HG03354 (cell line): ENCODE measurements at regions not wholly inside any gene's neighbourhood (a gene's known extent, or its start where the extent isn't known, plus 50 kb on each side); places are given as distances from the start of the nearest gene placed in this dataset.

ENCODE experiments used
- ATAC-seq: cut with Tn5 transposase; IDR thresholded peaks from one replicate; pipeline ENCODE4 v1.9.1; 2021; ENCODE audit warnings: mild to moderate bottlenecking; ENCODE audit not compliant: unreplicated experiment, poor library complexity, severe bottlenecking

GRCh38 chr20:48205786-48206185 is 420.5 kb upstream of the SULF2 start:
- no peak for ATAC-seq

- no peak for ATAC-seq
These were observed 420.1 kb upstream of the SULF2 start for GRCh38 chr20:48205281-48205782.

GRCh38 chr20:48204499-48204898 is 419.2 kb upstream of the SULF2 start:
- ATAC-seq, result no peak

- no peak for ATAC-seq
These were observed 418.0 kb upstream of the SULF2 start for GRCh38 chr20:48203252-48203651.

GRCh38 chr20:48202334-48203113 is 417.2 kb upstream of the SULF2 start:
- no peak for ATAC-seq

- ATAC-seq, result no peak
These were observed 416.6 kb upstream of the SULF2 start for GRCh38 chr20:48201885-48202284.

- ATAC-seq, result no peak
These were observed 415.9 kb upstream of the SULF2 start for GRCh38 chr20:48201188-48201587.

- ATAC-seq, result no peak
These were observed 413.7 kb upstream of the SULF2 start for GRCh38 chr20:48198929-48199451.

- ATAC-seq, result no peak
These were observed 411.8 kb upstream of the SULF2 start for GRCh38 chr20:48197066-48197465.

GRCh38 chr20:48196486-48196885 is 411.2 kb upstream of the SULF2 start:
- no peak for ATAC-seq

GRCh38 chr20:48196001-48196400 is 410.7 kb upstream of the SULF2 start:
- no peak for ATAC-seq

- no peak for ATAC-seq
These were observed 410.0 kb upstream of the SULF2 start for GRCh38 chr20:48195121-48195870.

GRCh38 chr20:48194583-48194982 is 409.3 kb upstream of the SULF2 start:
- ATAC-seq, result no peak

GRCh38 chr20:48193627-48194425 is 408.5 kb upstream of the SULF2 start:
- no peak for ATAC-seq

- ATAC-seq, result no peak
These were observed 406.8 kb upstream of the SULF2 start for GRCh38 chr20:48192109-48192508.

- ATAC-seq, result no peak
These were observed 405.9 kb upstream of the SULF2 start for GRCh38 chr20:48191200-48191599.

GRCh38 chr20:48190757-48191156 is 405.5 kb upstream of the SULF2 start:
- no peak for ATAC-seq

- ATAC-seq, result no peak
These were observed 403.9 kb upstream of the SULF2 start for GRCh38 chr20:48189181-48189580.

- no peak for ATAC-seq
These were observed 402.6 kb upstream of the SULF2 start for GRCh38 chr20:48187851-48188250.

GRCh38 chr20:48186915-48187314 is 401.6 kb upstream of the SULF2 start:
- ATAC-seq, result no peak
